ENCODE measurements at regions not wholly inside any gene's neighbourhood (a gene's known extent, or its start where the extent isn't known, plus 50 kb on each side); places are given as distances from the start of the nearest gene placed in this dataset.

- TF ChIP-seq CTCF (IDR thresholded peaks at IDR 0.05; ENCODE audit: insufficient read depth, low read length): no peak
- no peak for TF ChIP-seq POLR2AphosphoS5 (IDR thresholded peaks at IDR 0.05; ENCODE audit: low read depth)
- TF ChIP-seq GABPA (IDR thresholded peaks at IDR 0.05; ENCODE audit: low read depth): no peak
Observed at GRCh38 chr2:157952558-157952957, 76.4 kb upstream of the ACVR1 start.

All from HL-60 (cell line).